ENCODE measurements at regions not wholly inside any gene's neighbourhood (a gene's known extent, or its start where the extent isn't known, plus 50 kb on each side); places are given as distances from the start of the nearest gene placed in this dataset.

GRCh38 chr4:144294211-144294610, 153.7 kb upstream of the GYPA start (continued):
- TF ChIP-seq PPARD (CRISPR knock-in tag; IDR thresholded peaks at IDR 0.05): no peak
- no peak for TF ChIP-seq KHSRP (IDR thresholded peaks at IDR 0.05)
- TF ChIP-seq, protein P1, sequence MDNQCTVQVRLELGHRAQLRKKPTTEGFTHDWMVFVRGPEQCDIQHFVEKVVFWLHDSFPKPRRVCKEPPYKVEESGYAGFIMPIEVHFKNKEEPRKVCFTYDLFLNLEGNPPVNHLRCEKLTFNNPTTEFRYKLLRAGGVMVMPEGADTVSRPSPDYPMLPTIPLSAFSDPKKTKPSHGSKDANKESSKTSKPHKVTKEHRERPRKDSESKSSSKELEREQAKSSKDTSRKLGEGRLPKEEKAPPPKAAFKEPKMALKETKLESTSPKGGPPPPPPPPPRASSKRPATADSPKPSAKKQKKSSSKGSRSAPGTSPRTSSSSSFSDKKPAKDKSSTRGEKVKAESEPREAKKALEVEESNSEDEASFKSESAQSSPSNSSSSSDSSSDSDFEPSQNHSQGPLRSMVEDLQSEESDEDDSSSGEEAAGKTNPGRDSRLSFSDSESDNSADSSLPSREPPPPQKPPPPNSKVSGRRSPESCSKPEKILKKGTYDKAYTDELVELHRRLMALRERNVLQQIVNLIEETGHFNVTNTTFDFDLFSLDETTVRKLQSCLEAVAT (IDR thresholded peaks at IDR 0.05): no peak
- TF ChIP-seq, protein P2, sequence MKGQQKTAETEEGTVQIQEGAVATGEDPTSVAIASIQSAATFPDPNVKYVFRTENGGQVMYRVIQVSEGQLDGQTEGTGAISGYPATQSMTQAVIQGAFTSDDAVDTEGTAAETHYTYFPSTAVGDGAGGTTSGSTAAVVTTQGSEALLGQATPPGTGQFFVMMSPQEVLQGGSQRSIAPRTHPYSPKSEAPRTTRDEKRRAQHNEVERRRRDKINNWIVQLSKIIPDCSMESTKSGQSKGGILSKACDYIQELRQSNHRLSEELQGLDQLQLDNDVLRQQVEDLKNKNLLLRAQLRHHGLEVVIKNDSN (CRISPR knock-in tag; IDR thresholded peaks at IDR 0.05): no peak
- TF ChIP-seq ZNF23 (CRISPR knock-in tag; IDR thresholded peaks at IDR 0.05): no peak

DNA sequence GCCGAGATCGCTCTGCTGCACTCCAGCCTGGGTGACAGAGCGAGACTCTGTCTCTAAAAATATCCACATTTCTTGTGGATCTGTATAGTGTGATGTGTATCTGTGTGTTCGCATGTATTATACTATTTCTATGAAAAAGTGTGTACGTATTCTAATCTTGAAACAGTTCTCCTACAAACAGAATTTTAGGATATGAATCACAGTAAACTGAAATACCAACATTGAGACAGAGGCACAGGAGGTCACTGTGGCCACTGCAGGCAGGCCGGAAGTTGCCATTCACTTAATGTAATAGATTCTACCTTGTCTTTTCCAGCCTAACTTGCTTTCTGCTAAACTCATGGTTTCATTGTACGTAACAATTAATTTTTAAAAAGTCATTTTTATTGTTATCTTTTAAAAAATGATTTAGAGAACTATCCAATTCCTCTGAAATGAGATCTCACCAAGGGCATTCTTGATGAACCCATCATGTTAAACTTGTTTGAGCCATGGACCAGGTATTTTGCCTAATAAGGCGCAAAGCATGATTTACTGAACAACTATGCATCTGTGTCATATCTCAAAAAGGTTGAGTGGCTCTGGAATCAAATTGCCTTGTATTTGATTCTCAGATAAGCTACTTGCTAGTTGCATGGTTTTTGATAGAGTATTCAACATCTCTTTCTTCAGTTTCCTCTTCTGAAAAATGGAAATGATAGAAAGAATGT, 154.9 kb upstream of the GYPA start:
- DNase-seq (ENCODE audit: extremely low read depth in 1 of 4, low spot score in 3 of 4): no peak
- in situ Hi-C loops (cut with MboI): no loop called here
- no peak for ATAC-seq
- Histone ChIP-seq H4K20me1 (replicated peaks; ENCODE audit: control insufficient read depth, insufficient read depth, low read length) (no peaks in the 10 kb centered on the region), H3K4me3 (no peak overlapping the region), H3K4me2 (ENCODE audit: insufficient read depth, low read length) (no peak overlapping the region), H2AFZ (ENCODE audit: low read depth, low read length) (no peak overlapping the region), H3K79me2 (ENCODE audit: control insufficient read depth, insufficient read depth, low read length) (no peaks in the 10 kb centered on the region), H3K9ac (ENCODE audit: insufficient read depth in 1 of 2, low read depth in 2 of 2, low read length in 2 of 2) (no peak overlapping the region), H3K9me3 (replicated peaks; ENCODE audit: control insufficient read depth, insufficient read depth, low read depth, low read length) (no peaks in the 10 kb centered on the region), H3K27ac (ENCODE audit: extremely low read depth, low read depth, low read length) (no peak overlapping the region), H3K4me1 (replicated peaks in 1 of 2; ENCODE audit: control insufficient read depth in 2 of 2, insufficient read depth in 2 of 2, low read length in 2 of 2) (no peaks in the 10 kb centered on the region), H3K36me3 (ENCODE audit: control insufficient read depth, insufficient read depth, low read length) (no peaks in the 10 kb centered on the region), H3K27me3 (ENCODE audit: control insufficient read depth in 2 of 2, insufficient read depth in 2 of 2, low read length in 2 of 2) (no peaks in the 10 kb centered on the region), H3K9me1 (ENCODE audit: control insufficient read depth, insufficient read depth, low read length) (no peaks in the 10 kb centered on the region)
- FAIRE-seq: no peak
- 2% methylated on average over 8 of the region's 8 CpGs for WGBS (ENCODE audit: insufficient coverage, low coverage, missing lambda C conversion rate)
- no TSS peak for BruUV-seq (replicated peaks)
- TF ChIP-seq CEBPZ (IDR thresholded peaks at IDR 0.05; ENCODE audit: borderline replicate concordance, low read depth, low read length) (no peak), ZNF589 (CRISPR knock-in tag; IDR thresholded peaks at IDR 0.05; ENCODE audit: low read depth) (no peak), ILK (tag; IDR thresholded peaks at IDR 0.05; ENCODE audit: borderline replicate concordance, low read depth) (no peak), CLOCK (CRISPR knock-in tag; IDR thresholded peaks at IDR 0.05; ENCODE audit: borderline replicate concordance) (no peak), ZNF561 (CRISPR knock-in tag; conservative IDR thresholded peaks at IDR 0.05) (no peak), HDGF (IDR thresholded peaks at IDR 0.05) (no peak), RBBP5 (IDR thresholded peaks at IDR 0.05; ENCODE audit: borderline replicate concordance, insufficient read depth, low read length, poor library complexity, severe bottlenecking) (no peak)
- ChIA-PET POLR2A (no interaction called here), CTCF (ENCODE audit: low intra/inter-chr PET ratio) (no interaction called here)
- intact Hi-C loops (cut with micrococcal nuclease): no loop called here
